SK-N-SH treated with all-trans-retinoic acid at 6 μM for 48 hours (cell line): ENCODE measurements at regions not wholly inside any gene's neighbourhood (a gene's known extent, or its start where the extent isn't known, plus 50 kb on each side); places are given as distances from the start of the nearest gene placed in this dataset.
"Not testable (repeated sequence)": the region's sequence is repeated elsewhere in the genome, so short reads cannot be mapped to it uniquely, and the experiment has no call there.

ENCODE experiments used
- ATAC-seq: fragments of 200-7000 bp; cut with Tn5 transposase; 3 replicates; pipeline ENCODE4 v1.9.1; 2020; ENCODE audit warnings: mild to moderate bottlenecking, moderate library complexity
- ARNTL ChIP-seq: fragments of 450-650 bp; formaldehyde crosslinking; IDR thresholded peaks from 2 replicates; pipeline ENCODE4 v1.5.0; 2020; ENCODE audit warnings: low read depth, mild to moderate bottlenecking, moderate library complexity, borderline replicate concordance
- CREB5 ChIP-seq: fragments of 250-450 bp; sonication (Bioruptor Pico); IDR thresholded peaks from 2 replicates; pipeline ENCODE4 v1.5.1; 2020; ENCODE audit warnings: low read depth, mild to moderate bottlenecking, moderate library complexity
- CSRNP3 ChIP-seq: fragments of 250-450 bp; sonication (Bioruptor Pico); IDR thresholded peaks from 2 replicates; pipeline ENCODE4 v1.5.1; 2021; ENCODE audit warnings: mild to moderate bottlenecking, moderate library complexity
- ESRRG ChIP-seq: fragments of 250-450 bp; sonication (Bioruptor Pico); IDR thresholded peaks from 2 replicates; pipeline ENCODE4 v1.6.1; 2021; ENCODE audit warnings: mild to moderate bottlenecking
- GLIS3 ChIP-seq: fragments of 250-450 bp; sonication (Bioruptor Pico); IDR thresholded peaks from 2 replicates; pipeline ENCODE4 v1.5.0; 2020; ENCODE audit warnings: mild to moderate bottlenecking, moderate library complexity
- ISL1 ChIP-seq: fragments of 250-450 bp; sonication (Bioruptor Pico); IDR thresholded peaks from 2 replicates; pipeline ENCODE4 v2.1.2; 2022; ENCODE audit warnings: mild to moderate bottlenecking, moderate library complexity
- OSR1 ChIP-seq: fragments of 250-450 bp; sonication (Bioruptor Pico); IDR thresholded peaks from 2 replicates; pipeline ENCODE4 v1.8.0; 2022; ENCODE audit warnings: moderate library complexity, mild to moderate bottlenecking, inconsistent platforms
- PATZ1 ChIP-seq: fragments of 250-450 bp; sonication (Bioruptor Pico); IDR thresholded peaks from 2 replicates; pipeline ENCODE4 v1.8.0; 2020; ENCODE audit warnings: mild to moderate bottlenecking, moderate library complexity, borderline replicate concordance
- POU6F1 ChIP-seq: fragments of 250-450 bp; sonication (Bioruptor Pico); IDR thresholded peaks from 2 replicates; pipeline ENCODE4 v1.8.0; 2021; ENCODE audit warnings: low read depth, mild to moderate bottlenecking, moderate library complexity, borderline replicate concordance
- PPARA ChIP-seq: fragments of 250-450 bp; sonication (Bioruptor Pico); IDR thresholded peaks from 2 replicates; pipeline ENCODE4 v1.5.0; 2020; ENCODE audit warnings: mild to moderate bottlenecking, borderline replicate concordance
- RARB ChIP-seq: fragments of 250-450 bp; sonication (Bioruptor Pico); IDR thresholded peaks from 2 replicates; pipeline ENCODE4 v1.8.0; 2021; ENCODE audit warnings: mild to moderate bottlenecking, moderate library complexity
- SNAI2 ChIP-seq: fragments of 250-450 bp; sonication (Bioruptor Pico); IDR thresholded peaks from 2 replicates; pipeline ENCODE4 v1.5.0; 2020; ENCODE audit warnings: mild to moderate bottlenecking, moderate library complexity
- TCF4 ChIP-seq: fragments of 250-450 bp; sonication (Bioruptor Pico); IDR thresholded peaks from 2 replicates; pipeline ENCODE4 v1.8.0; 2021; ENCODE audit warnings: mild to moderate bottlenecking, moderate library complexity, borderline replicate concordance
- ZC3H10 ChIP-seq: fragments of 250-450 bp; sonication (Bioruptor Pico); IDR thresholded peaks from 2 replicates; pipeline ENCODE4 v1.5.1; 2021; ENCODE audit warnings: mild to moderate bottlenecking, moderate library complexity
- ZFP3 ChIP-seq: fragments of 250-450 bp; sonication (Bioruptor Pico); IDR thresholded peaks from 2 replicates; pipeline ENCODE4 v1.5.0; 2020; ENCODE audit warnings: mild to moderate bottlenecking, moderate library complexity
- ZFP30 ChIP-seq: fragments of 450-650 bp; formaldehyde crosslinking; IDR thresholded peaks from 2 replicates; pipeline ENCODE4 v1.5.0; 2022; ENCODE audit warnings: mild to moderate bottlenecking, moderate library complexity
- ZNF70 ChIP-seq: fragments of 450-650 bp; formaldehyde crosslinking; IDR thresholded peaks from 2 replicates; pipeline ENCODE4 v1.5.0; 2020; ENCODE audit warnings: mild to moderate bottlenecking, moderate library complexity
- ZNF8 ChIP-seq: fragments of 450-650 bp; formaldehyde crosslinking; IDR thresholded peaks from 2 replicates; pipeline ENCODE4 v1.5.0; 2020; ENCODE audit warnings: mild to moderate bottlenecking, moderate library complexity

- TF ChIP-seq GLIS3 (CRISPR knock-in tag) (no peak), CSRNP3 (no peak), ZNF8 (CRISPR knock-in tag) (no peak)
- no peak for ATAC-seq
Observed at GRCh38 chr13:90938848-90939247, 408.6 kb upstream of the MIR17HG start.

- ATAC-seq, result no peak
- TF ChIP-seq SNAI2 (CRISPR knock-in tag) (no peak), ESRRG (CRISPR knock-in tag) (no peak), RARB (CRISPR knock-in tag) (no peak), ZFP30 (CRISPR knock-in tag) (no peak), CREB5 (CRISPR knock-in tag) (no peak), POU6F1 (CRISPR knock-in tag) (no peak), PPARA (CRISPR knock-in tag) (no peak), ZFP3 (CRISPR knock-in tag) (no peak), OSR1 (CRISPR knock-in tag) (no peak), PATZ1 (CRISPR knock-in tag) (no peak), ZNF8 (CRISPR knock-in tag) (no peak)
Observed at GRCh38 chr13:90943946-90944345, 403.5 kb upstream of the MIR17HG start.

GRCh38 chr13:90945146-90945545, 402.3 kb upstream of the MIR17HG start:
- ATAC-seq, result not testable (repeated sequence)

GRCh38 chr13:90946125-90946524, 401.4 kb upstream of the MIR17HG start:
- not testable (repeated sequence) for ATAC-seq

- no peak for TF ChIP-seq TCF4 (CRISPR knock-in tag)
- TF ChIP-seq ZFP3 (CRISPR knock-in tag), result no peak
- TF ChIP-seq ZFP30 (CRISPR knock-in tag), result no peak
- TF ChIP-seq ARNTL, result no peak
- TF ChIP-seq ESRRG (CRISPR knock-in tag), result no peak
- no peak for TF ChIP-seq CREB5 (CRISPR knock-in tag)
- no peak for TF ChIP-seq ZNF8 (CRISPR knock-in tag)
- TF ChIP-seq ISL1 (CRISPR knock-in tag), result no peak
- no peak for TF ChIP-seq PATZ1 (CRISPR knock-in tag)
- TF ChIP-seq OSR1 (CRISPR knock-in tag), result no peak
- no peak for TF ChIP-seq ZC3H10 (CRISPR knock-in tag)
- TF ChIP-seq CSRNP3, result no peak
- no peak for TF ChIP-seq ZNF70 (CRISPR knock-in tag)
- no peak for ATAC-seq
Observed at GRCh38 chr13:90947976-90948375, 399.5 kb upstream of the MIR17HG start.
